Epithelial cell of proximal tubule (primary cell): ENCODE measurements at regions not wholly inside any gene's neighbourhood (a gene's known extent, or its start where the extent isn't known, plus 50 kb on each side); places are given as distances from the start of the nearest gene placed in this dataset.
A peak's percentile ranks its signal among the peaks of the same experiment; 100 is the strongest.

ENCODE experiments used
- DNase-seq: peaks from one replicate; pipeline ENCODE4 v3.0.0-alpha.2; 2011; ENCODE audit warnings: low read depth
- H3K4me3 ChIP-seq: 2 replicates; pipeline ENCODE4 v1.5.1; 2011; ENCODE audit warnings: low read depth, mild to moderate bottlenecking, low read length
- CTCF ChIP-seq: conservative IDR thresholded peaks from 2 replicates; pipeline ENCODE4 v1.5.1; 2012; ENCODE audit warnings: low read depth, mild to moderate bottlenecking, low read length

DNA sequence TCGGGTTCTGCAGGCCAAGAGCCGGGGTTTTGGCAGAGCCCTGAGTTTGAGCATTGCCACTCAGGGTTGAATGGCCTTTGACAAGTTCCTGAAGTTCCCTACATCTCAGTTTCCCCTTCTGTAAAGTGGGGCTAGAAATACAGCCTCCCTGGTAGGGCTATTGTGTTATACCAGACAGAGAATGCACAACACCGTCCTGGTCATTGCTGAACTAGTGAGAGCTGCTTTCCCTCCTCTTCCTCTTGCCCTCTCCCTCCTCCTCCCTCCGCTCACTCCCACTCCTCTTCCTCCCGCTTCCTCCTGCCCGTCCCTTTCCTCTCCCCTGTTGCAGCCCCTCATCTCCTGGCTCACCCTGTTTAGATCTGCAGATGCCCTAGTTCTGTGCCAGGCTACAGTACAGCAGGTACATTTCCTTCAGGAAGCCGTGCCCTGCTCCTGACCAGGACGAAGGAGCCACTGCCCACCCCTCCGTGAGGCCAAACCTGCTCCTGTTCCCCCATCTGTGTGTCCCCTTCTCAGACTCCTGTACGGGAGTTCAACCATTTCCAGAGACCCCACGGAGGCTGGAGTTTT is 91.5 kb upstream of the SHANK2 start:
- no peak for DNase-seq
- H3K4me3 ChIP-seq, result no peak overlapping the region
- TF ChIP-seq CTCF, result no peak

GRCh38 chr11:71342951-71343827 is 90.8 kb upstream of the SHANK2 start:
- peak; percentile 79 for TF ChIP-seq CTCF
- no peak for DNase-seq

GRCh38 chr11:71342116-71342515 is 89.7 kb upstream of the SHANK2 start:
- DNase-seq, result no peak
- H3K4me3 ChIP-seq, result no peak overlapping the region
- TF ChIP-seq CTCF, result no peak

More at GRCh38 chr11:71342951-71343827, 90.8 kb upstream of the SHANK2 start:
- H3K4me3 ChIP-seq, result no peak overlapping the region

DNA sequence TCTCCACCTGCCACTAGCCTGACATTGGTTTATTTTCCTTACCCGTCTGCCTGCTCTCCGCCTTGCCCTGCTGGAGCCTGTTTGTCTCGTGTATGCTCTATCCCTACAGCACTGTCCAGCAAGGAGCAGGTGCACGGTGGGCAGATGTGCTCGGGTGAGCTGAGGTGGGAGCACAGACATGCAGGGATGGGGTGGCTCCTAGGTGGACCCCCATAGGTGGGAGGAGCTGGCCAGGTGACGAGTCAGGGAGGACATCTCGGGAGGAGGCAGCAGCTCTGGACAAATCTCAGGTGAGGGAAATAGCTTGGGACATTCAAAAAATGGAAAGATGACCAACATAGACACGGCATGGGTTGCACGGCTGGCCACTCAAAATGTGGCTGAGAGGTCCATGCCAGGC is 89.2 kb upstream of the SHANK2 start:
- TF ChIP-seq CTCF, result no peak

DNA sequence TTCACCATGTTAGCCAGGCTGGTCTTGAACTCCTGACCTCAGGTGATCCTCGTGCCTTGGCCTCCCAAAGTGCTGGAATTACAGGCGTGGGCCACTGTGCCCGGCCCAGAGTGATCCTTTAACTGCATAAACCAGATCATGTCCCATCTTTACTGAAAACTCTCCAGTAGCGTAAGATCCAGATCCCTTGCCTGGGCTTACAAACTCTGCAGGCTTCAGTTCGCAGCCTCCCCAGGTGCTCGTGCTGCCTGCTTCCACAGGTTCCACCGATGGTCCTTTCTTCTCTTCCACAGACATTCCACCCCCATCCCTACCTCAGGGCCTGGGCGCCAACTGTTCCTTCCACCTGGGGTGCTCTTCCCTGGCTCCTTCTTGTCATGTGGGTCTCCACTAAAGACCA is 88.8 kb upstream of the SHANK2 start:
- DNase-seq, result no peak
- no peak for TF ChIP-seq CTCF

More for the DNA sequence above, 89.2 kb upstream of the SHANK2 start:
- no peak for DNase-seq
- H3K4me3 ChIP-seq, result no peak overlapping the region

GRCh38 chr11:71340086-71340606 is 87.8 kb upstream of the SHANK2 start:
- DNase-seq, result no peak
- TF ChIP-seq CTCF, result no peak

More for the DNA sequence above, 88.8 kb upstream of the SHANK2 start:
- no peak overlapping the region for H3K4me3 ChIP-seq

More at GRCh38 chr11:71340086-71340606, 87.8 kb upstream of the SHANK2 start:
- no peak overlapping the region for H3K4me3 ChIP-seq
